Liver (tissue), 8 donors: ENCODE measurements at regions not wholly inside any gene's neighbourhood (a gene's known extent, or its start where the extent isn't known, plus 50 kb on each side); places are given as distances from the start of the nearest gene placed in this dataset.

Experiments
- DNase-seq: peaks from one replicate; pipeline ENCODE4 v3.0.0-alpha.2; 2017; ENCODE audit warnings: low spot score
- H3K27ac ChIP-seq, 2 donors: one replicate each; pipeline ENCODE4 v1.7.0; 2013; ENCODE audit warnings: inconsistent platforms in 2 of 2, low read length in 2 of 2, control low read depth in 1 of 2, low read depth in 1 of 2, mild to moderate bottlenecking in 1 of 2
- H3K27me3 ChIP-seq, 4 donors: one replicate each; pipeline versions ENCODE4 v1.6.1 to v1.7.0; 2013; ENCODE audit warnings: low read length in 3 of 4, inconsistent platforms in 1 of 4, mild to moderate bottlenecking in 1 of 4, moderate library complexity in 1 of 4; ENCODE audit not compliant: control insufficient read depth in 4 of 4, insufficient read depth in 4 of 4
- H3K36me3 ChIP-seq, 4 donors: one replicate each; pipeline versions ENCODE4 v1.6.1 to v1.7.0; 2013; ENCODE audit warnings: low read length in 3 of 4, mild to moderate bottlenecking in 3 of 4, low read depth in 1 of 4, moderate library complexity in 1 of 4; ENCODE audit not compliant: control insufficient read depth in 4 of 4, insufficient read depth in 3 of 4
- H3K4me1 ChIP-seq, 4 donors: one replicate each; pipeline versions ENCODE4 v1.6.1 to v1.7.0; 2013; ENCODE audit warnings: low read length in 3 of 4, mild to moderate bottlenecking in 3 of 4, moderate library complexity in 1 of 4; ENCODE audit not compliant: control insufficient read depth in 4 of 4, insufficient read depth in 4 of 4
- H3K4me3 ChIP-seq, 3 donors: one replicate each; pipeline versions ENCODE4 v1.6.1 to v1.7.0; 2013; ENCODE audit warnings: low read length in 3 of 3, control low read depth in 1 of 3, low read depth in 1 of 3, mild to moderate bottlenecking in 1 of 3
- H3K9ac ChIP-seq, 2 donors: one replicate each; pipeline ENCODE4 v1.7.0; 2013; ENCODE audit warnings: low read length in 2 of 2, mild to moderate bottlenecking in 2 of 2, moderate library complexity in 2 of 2, control low read depth in 1 of 2, low read depth in 1 of 2
- H3K9me3 ChIP-seq, 4 donors: one replicate each; pipeline versions ENCODE4 v1.6.1 to v1.7.0; 2013; ENCODE audit warnings: low read length in 3 of 4; ENCODE audit not compliant: control insufficient read depth in 4 of 4
- EGR1 ChIP-seq, 2 donors: IDR thresholded peaks; 2 replicates each; pipeline ENCODE4 v1.6.1; 2016 to 2018; ENCODE audit warnings: antibody characterized with exemption in 2 of 2, low read depth in 2 of 2
- FOXA2 ChIP-seq: IDR thresholded peaks from 2 replicates; pipeline ENCODE4 v1.6.1; 2016; ENCODE audit warnings: antibody characterized with exemption
- GABPA ChIP-seq, 2 donors: IDR thresholded peaks in 1 of 2; conservative IDR thresholded peaks in 1 of 2; 2 replicates each; pipeline ENCODE4 v1.6.1; 2016; ENCODE audit warnings: antibody characterized with exemption in 2 of 2, mild to moderate bottlenecking in 1 of 2, moderate library complexity in 1 of 2
- HNF4A ChIP-seq, 2 donors: conservative IDR thresholded peaks; 2 replicates each; pipeline ENCODE4 v1.6.1; 2016; ENCODE audit warnings: antibody characterized with exemption in 2 of 2, mild to moderate bottlenecking in 2 of 2
- HNF4G ChIP-seq: IDR thresholded peaks from 2 replicates; pipeline ENCODE4 v1.6.1; 2016; ENCODE audit warnings: antibody characterized with exemption
- JUND ChIP-seq, 2 donors: IDR thresholded peaks; 2 replicates each; pipeline ENCODE4 v1.6.1; 2016; ENCODE audit warnings: antibody characterized with exemption in 2 of 2
- NR2F2 ChIP-seq: IDR thresholded peaks from 2 replicates; pipeline ENCODE4 v1.6.1; 2016; ENCODE audit warnings: antibody characterized with exemption
- RAD21 ChIP-seq, 2 donors: IDR thresholded peaks; 2 replicates each; pipeline ENCODE4 v1.6.1; 2016; ENCODE audit warnings: antibody characterized with exemption in 2 of 2, mild to moderate bottlenecking in 2 of 2
- RXRA ChIP-seq, 2 donors: IDR thresholded peaks; 2 replicates each; pipeline ENCODE4 v1.6.1; 2017 to 2018; ENCODE audit warnings: antibody characterized with exemption in 2 of 2, mild to moderate bottlenecking in 1 of 2
- SP1 ChIP-seq: IDR thresholded peaks from 2 replicates; pipeline ENCODE4 v1.6.1; 2018; ENCODE audit warnings: antibody characterized with exemption, mild to moderate bottlenecking
- TAF1 ChIP-seq: conservative IDR thresholded peaks from 2 replicates; pipeline ENCODE4 v1.6.1; 2016; ENCODE audit warnings: antibody characterized with exemption, mild to moderate bottlenecking
- YY1 ChIP-seq: IDR thresholded peaks from 2 replicates; pipeline ENCODE4 v1.6.1; 2016; ENCODE audit warnings: antibody characterized with exemption, mild to moderate bottlenecking
- WGBS: extraction: QIAGEN DNeasy Blood & Tissue Kit; methylation state at CpG from one replicate; pipeline ENCODE4 v1.1.7; 2013; 5-methylcytosine and 5-hydroxymethylcytosine counted together
- TF ChIP-seq, protein P1 (sequence below): IDR thresholded peaks from 2 replicates; pipeline ENCODE4 v1.6.1; 2016; ENCODE audit warnings: antibody characterized with exemption, mild to moderate bottlenecking
- TF ChIP-seq, protein P2 (sequence below): IDR thresholded peaks from 2 replicates; pipeline ENCODE4 v1.6.1; 2016; ENCODE audit warnings: antibody characterized with exemption
- TF ChIP-seq, protein P3 (sequence below): fragments of 150-350 bp; IDR thresholded peaks from 2 replicates; pipeline ENCODE4 v1.5.1; 2017; ENCODE audit warnings: improper control_type of control experiment, low read depth, low read length; ENCODE audit not compliant: missing input control
- TF ChIP-seq, protein P4 (sequence below): IDR thresholded peaks from 2 replicates; pipeline ENCODE4 v1.6.1; 2016; ENCODE audit warnings: antibody characterized with exemption
- donor health status: healthy.
- donor health status: healthy.
- donor health status: healthy.
- donor health status: healthy.
- donor health status: healthy.

DNA sequence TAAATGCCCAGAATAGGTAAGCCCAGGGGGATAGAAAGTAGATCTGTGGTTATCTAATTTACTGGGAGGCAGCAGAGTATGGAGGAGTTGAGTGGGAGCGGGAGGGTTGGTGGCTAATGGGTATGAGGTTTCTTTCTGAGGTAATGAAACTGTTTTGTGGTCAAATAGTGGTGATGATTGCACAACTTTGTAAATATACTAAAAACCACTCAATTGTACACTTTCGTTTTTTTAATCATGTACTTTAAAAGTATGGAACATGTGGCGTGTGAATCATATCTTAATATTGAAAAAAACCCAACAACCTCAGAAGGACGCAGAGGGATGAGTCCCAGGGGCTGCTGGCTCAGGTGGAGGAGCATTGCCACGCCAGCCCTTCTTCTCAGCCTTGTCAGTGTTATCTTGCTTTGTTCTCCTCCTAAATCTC is 118.1 kb downstream of the WDR11 start (continued):
- TF ChIP-seq, protein P1, sequence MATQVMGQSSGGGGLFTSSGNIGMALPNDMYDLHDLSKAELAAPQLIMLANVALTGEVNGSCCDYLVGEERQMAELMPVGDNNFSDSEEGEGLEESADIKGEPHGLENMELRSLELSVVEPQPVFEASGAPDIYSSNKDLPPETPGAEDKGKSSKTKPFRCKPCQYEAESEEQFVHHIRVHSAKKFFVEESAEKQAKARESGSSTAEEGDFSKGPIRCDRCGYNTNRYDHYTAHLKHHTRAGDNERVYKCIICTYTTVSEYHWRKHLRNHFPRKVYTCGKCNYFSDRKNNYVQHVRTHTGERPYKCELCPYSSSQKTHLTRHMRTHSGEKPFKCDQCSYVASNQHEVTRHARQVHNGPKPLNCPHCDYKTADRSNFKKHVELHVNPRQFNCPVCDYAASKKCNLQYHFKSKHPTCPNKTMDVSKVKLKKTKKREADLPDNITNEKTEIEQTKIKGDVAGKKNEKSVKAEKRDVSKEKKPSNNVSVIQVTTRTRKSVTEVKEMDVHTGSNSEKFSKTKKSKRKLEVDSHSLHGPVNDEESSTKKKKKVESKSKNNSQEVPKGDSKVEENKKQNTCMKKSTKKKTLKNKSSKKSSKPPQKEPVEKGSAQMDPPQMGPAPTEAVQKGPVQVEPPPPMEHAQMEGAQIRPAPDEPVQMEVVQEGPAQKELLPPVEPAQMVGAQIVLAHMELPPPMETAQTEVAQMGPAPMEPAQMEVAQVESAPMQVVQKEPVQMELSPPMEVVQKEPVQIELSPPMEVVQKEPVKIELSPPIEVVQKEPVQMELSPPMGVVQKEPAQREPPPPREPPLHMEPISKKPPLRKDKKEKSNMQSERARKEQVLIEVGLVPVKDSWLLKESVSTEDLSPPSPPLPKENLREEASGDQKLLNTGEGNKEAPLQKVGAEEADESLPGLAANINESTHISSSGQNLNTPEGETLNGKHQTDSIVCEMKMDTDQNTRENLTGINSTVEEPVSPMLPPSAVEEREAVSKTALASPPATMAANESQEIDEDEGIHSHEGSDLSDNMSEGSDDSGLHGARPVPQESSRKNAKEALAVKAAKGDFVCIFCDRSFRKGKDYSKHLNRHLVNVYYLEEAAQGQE = no peak
- TF ChIP-seq HNF4G (no peak), NR2F2 (no peak), JUND (IDR thresholded peaks at IDR 0.05) (no peak), GABPA (IDR thresholded peaks at IDR 0.05 in 1 of 2, conservative IDR thresholded peaks at IDR 0.05 in 1 of 2) (no peak)
- TF ChIP-seq, protein P2, sequence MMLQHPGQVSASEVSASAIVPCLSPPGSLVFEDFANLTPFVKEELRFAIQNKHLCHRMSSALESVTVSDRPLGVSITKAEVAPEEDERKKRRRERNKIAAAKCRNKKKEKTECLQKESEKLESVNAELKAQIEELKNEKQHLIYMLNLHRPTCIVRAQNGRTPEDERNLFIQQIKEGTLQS = no peak

DNA sequence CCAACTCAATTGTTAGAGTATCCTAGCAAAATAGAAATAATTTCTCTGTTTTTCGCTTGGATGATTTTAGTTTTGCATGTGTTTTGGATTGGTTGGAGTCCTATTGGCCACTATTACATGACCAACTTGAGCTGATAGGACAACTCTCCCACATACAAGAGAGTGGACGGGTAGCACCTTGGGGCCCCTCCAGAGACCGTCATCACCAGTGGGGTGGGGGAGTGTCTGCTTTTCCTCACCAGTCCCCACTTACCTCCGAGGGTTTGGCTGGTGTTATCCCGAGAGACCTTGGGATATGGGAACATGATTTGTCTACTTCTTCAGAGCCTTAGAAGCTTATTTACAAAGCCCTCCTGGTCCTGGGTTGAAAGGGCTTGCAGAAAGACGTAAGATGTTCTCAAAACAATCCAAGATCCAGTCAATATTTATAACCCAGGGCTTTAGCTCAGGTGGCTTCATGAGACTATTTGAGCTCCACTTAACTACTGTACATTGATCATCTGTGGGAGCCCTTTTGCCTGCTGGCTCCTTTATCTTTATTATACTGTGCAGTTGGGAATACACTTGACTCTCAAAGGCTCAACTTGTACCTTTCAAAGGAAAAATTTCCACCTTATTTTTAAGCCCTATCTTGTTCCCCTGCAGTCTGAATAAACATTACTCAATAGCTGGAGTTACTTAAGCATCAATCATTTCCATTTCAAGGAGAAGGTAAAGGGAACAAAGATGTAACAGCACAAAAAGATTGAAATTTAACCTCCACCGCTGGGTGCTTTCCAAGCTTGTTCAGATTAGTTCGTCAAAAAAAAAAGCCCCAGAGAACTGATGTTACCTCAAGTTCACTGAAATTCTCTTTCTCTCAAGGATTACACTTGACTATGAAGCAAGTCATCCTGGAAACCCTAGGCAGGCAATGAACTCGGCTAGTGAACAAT is 119.7 kb downstream of the WDR11 start:
- H3K27ac ChIP-seq = no peak overlapping the region

More for the DNA sequence above, 119.7 kb downstream of the WDR11 start:
- Histone ChIP-seq H3K9me3 (peaks cover 0 to 21% (median 7%) of the 10 kb centered on the region in 4 donors), H3K27me3 (peaks cover 0 to 2% (median 0%) of the 10 kb centered on the region in 4 donors), H3K9ac (no peak overlapping the region), H3K4me1 (no peaks in the 10 kb centered on the region), H3K4me3 (no peak overlapping the region), H3K36me3 (no peaks in the 10 kb centered on the region)
- no peak for TF ChIP-seq NR2F2
- TF ChIP-seq EGR1 (IDR thresholded peaks at IDR 0.05; ENCODE audit: low read depth in 2 of 2) = no peak
- no peak for TF ChIP-seq YY1
- TF ChIP-seq TAF1 = no peak
- TF ChIP-seq RXRA (IDR thresholded peaks at IDR 0.05) = no peak
- TF ChIP-seq, protein P3, sequence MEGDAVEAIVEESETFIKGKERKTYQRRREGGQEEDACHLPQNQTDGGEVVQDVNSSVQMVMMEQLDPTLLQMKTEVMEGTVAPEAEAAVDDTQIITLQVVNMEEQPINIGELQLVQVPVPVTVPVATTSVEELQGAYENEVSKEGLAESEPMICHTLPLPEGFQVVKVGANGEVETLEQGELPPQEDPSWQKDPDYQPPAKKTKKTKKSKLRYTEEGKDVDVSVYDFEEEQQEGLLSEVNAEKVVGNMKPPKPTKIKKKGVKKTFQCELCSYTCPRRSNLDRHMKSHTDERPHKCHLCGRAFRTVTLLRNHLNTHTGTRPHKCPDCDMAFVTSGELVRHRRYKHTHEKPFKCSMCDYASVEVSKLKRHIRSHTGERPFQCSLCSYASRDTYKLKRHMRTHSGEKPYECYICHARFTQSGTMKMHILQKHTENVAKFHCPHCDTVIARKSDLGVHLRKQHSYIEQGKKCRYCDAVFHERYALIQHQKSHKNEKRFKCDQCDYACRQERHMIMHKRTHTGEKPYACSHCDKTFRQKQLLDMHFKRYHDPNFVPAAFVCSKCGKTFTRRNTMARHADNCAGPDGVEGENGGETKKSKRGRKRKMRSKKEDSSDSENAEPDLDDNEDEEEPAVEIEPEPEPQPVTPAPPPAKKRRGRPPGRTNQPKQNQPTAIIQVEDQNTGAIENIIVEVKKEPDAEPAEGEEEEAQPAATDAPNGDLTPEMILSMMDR = no peak
- no peak for TF ChIP-seq SP1
- no peak for TF ChIP-seq RAD21 (IDR thresholded peaks at IDR 0.05)
- no peak for TF ChIP-seq FOXA2
- no peak for TF ChIP-seq GABPA (IDR thresholded peaks at IDR 0.05 in 1 of 2, conservative IDR thresholded peaks at IDR 0.05 in 1 of 2)
- TF ChIP-seq, protein P1 = no peak
- TF ChIP-seq JUND (IDR thresholded peaks at IDR 0.05) = no peak
- no peak for TF ChIP-seq HNF4A (conservative IDR thresholded peaks at IDR 0.05)
- TF ChIP-seq, protein P2 = no peak
- TF ChIP-seq, protein P4, sequence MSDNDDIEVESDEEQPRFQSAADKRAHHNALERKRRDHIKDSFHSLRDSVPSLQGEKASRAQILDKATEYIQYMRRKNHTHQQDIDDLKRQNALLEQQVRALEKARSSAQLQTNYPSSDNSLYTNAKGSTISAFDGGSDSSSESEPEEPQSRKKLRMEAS = no peak
- WGBS = 74% methylated on average over 9 of the region's 9 CpGs
- DNase-seq = no peak
